MM.1S (cell line): ENCODE measurements at regions not wholly inside any gene's neighbourhood (a gene's known extent, or its start where the extent isn't known, plus 50 kb on each side); places are given as distances from the start of the nearest gene placed in this dataset.

ENCODE experiments used
- DNase-seq: peaks from one replicate; pipeline ENCODE4 v3.0.0-alpha.2; 2015
- H2AFZ ChIP-seq: fragments of 300-600 bp; sonication (generic); 2 replicates; pipeline ENCODE4 v1.6.0; 2016; ENCODE audit warnings: antibody characterized with exemption, low read length
- H3F3A ChIP-seq: fragments of 300-600 bp; sonication (generic); 2 replicates; pipeline ENCODE4 v1.6.1; 2016; ENCODE audit warnings: mild to moderate bottlenecking, antibody characterized with exemption, low read length, moderate library complexity, mixed read lengths; ENCODE audit not compliant: insufficient read depth
- H3K27ac ChIP-seq: fragments of 300-600 bp; sonication (generic); 2 replicates; pipeline ENCODE4 v1.5.1; 2016; ENCODE audit warnings: mild to moderate bottlenecking, low read length
- H3K27me3 ChIP-seq: fragments of 300-600 bp; sonication (generic); replicated peaks from 2 replicates; pipeline ENCODE4 v1.6.0; 2016; ENCODE audit warnings: low read length; ENCODE audit not compliant: insufficient read depth
- H3K36me3 ChIP-seq: fragments of 300-600 bp; sonication (generic); replicated peaks from 2 replicates; pipeline ENCODE4 v1.6.1; 2016; ENCODE audit warnings: mild to moderate bottlenecking, low read length, mixed read lengths; ENCODE audit not compliant: insufficient read depth
- H3K4me1 ChIP-seq: fragments of 300-600 bp; sonication (generic); 2 replicates; pipeline ENCODE4 v1.6.1; 2016; ENCODE audit warnings: low read length, mixed read lengths
- H3K4me2 ChIP-seq: fragments of 300-600 bp; sonication (generic); 2 replicates; pipeline ENCODE4 v1.6.0; 2016; ENCODE audit warnings: low read depth, low read length
- H3K4me3 ChIP-seq: fragments of 300-600 bp; sonication (generic); 2 replicates; pipeline ENCODE4 v1.5.1; 2016; ENCODE audit warnings: low read length, mixed read lengths
- H3K79me2 ChIP-seq: fragments of 300-600 bp; sonication (generic); 2 replicates; pipeline ENCODE4 v1.6.1; 2016; ENCODE audit warnings: mixed run types, low read length, mixed read lengths
- H3K9ac ChIP-seq: fragments of 300-600 bp; sonication (generic); 2 replicates; pipeline ENCODE4 v1.6.1; 2016; ENCODE audit warnings: low read length, mixed read lengths
- H3K9me2 ChIP-seq: fragments of 300-600 bp; sonication (generic); replicated peaks from 2 replicates; pipeline ENCODE4 v1.6.1; 2016; ENCODE audit warnings: mild to moderate bottlenecking, low read length, mixed read lengths; ENCODE audit not compliant: insufficient read depth
- H3K9me3 ChIP-seq: fragments of 300-600 bp; sonication (generic); replicated peaks from 2 replicates; pipeline ENCODE4 v1.6.1; 2016; ENCODE audit warnings: mild to moderate bottlenecking, low read length, mixed read lengths; ENCODE audit not compliant: insufficient read depth
- H4K20me1 ChIP-seq: fragments of 300-600 bp; sonication (generic); 2 replicates; pipeline ENCODE4 v1.6.1; 2016; ENCODE audit warnings: mild to moderate bottlenecking, low read length, moderate library complexity, mixed read lengths; ENCODE audit not compliant: insufficient read depth
- CTCF ChIP-seq: fragments of 300-600 bp; sonication (generic); IDR thresholded peaks from 2 replicates; pipeline ENCODE4 v1.5.1; 2016; ENCODE audit warnings: antibody characterized with exemption, low read length, mixed read lengths
- EZH2 ChIP-seq: fragments of 300-600 bp; sonication (generic); optimal IDR thresholded peaks from 2 replicates; pipeline ENCODE3; 2017; ENCODE audit warnings: low read depth, mild to moderate bottlenecking, antibody characterized with exemption, low read length, mixed read lengths
- EZH2phosphoT487 ChIP-seq: fragments of 300-600 bp; sonication (generic); IDR thresholded peaks from 2 replicates; pipeline ENCODE4 v1.6.1; 2018; ENCODE audit warnings: antibody characterized with exemption, low read length

GRCh38 chr10:84801916-84802315 is 473.5 kb downstream of the CCSER2 start:
- Histone ChIP-seq H2AFZ (no peak overlapping the region), H3K4me2 (no peak overlapping the region)
- DNase-seq: no peak

GRCh38 chr10:84805149-84805548 is 476.8 kb downstream of the CCSER2 start:
- Histone ChIP-seq H3K27me3 (no peaks in the 10 kb centered on the region), H3K4me3 (no peak overlapping the region), H3K9me3 (no peaks in the 10 kb centered on the region), H3K36me3 (no peaks in the 10 kb centered on the region), H2AFZ (no peak overlapping the region), H3K79me2 (no peaks in the 10 kb centered on the region), H4K20me1 (no peaks in the 10 kb centered on the region), H3F3A (no peaks in the 10 kb centered on the region), H3K4me1 (no peaks in the 10 kb centered on the region), H3K9ac (no peak overlapping the region), H3K4me2 (no peak overlapping the region), H3K27ac (no peak overlapping the region), H3K9me2 (no peaks in the 10 kb centered on the region)
- DNase-seq: no peak
- TF ChIP-seq EZH2 (no peak), EZH2phosphoT487 (no peak), CTCF (no peak)

More at GRCh38 chr10:84801916-84802315, 473.5 kb downstream of the CCSER2 start:
- Histone ChIP-seq H3K9me2 (no peaks in the 10 kb centered on the region), H3K36me3 (no peaks in the 10 kb centered on the region), H3K27me3 (no peaks in the 10 kb centered on the region), H3K9me3 (no peaks in the 10 kb centered on the region), H4K20me1 (no peaks in the 10 kb centered on the region), H3K4me1 (no peaks in the 10 kb centered on the region), H3K9ac (no peak overlapping the region), H3F3A (no peaks in the 10 kb centered on the region), H3K79me2 (no peaks in the 10 kb centered on the region), H3K4me3 (no peak overlapping the region), H3K27ac (no peak overlapping the region)
- TF ChIP-seq EZH2: no peak
- no peak for TF ChIP-seq CTCF
- TF ChIP-seq EZH2phosphoT487: no peak

- Histone ChIP-seq H3K9me2 (no peaks in the 10 kb centered on the region), H3K79me2 (no peaks in the 10 kb centered on the region), H3F3A (no peaks in the 10 kb centered on the region), H3K27me3 (no peaks in the 10 kb centered on the region), H3K9me3 (no peaks in the 10 kb centered on the region), H2AFZ (no peak overlapping the region), H3K4me2 (no peak overlapping the region), H3K9ac (no peak overlapping the region), H4K20me1 (no peaks in the 10 kb centered on the region), H3K4me1 (no peaks in the 10 kb centered on the region), H3K27ac (no peak overlapping the region), H3K36me3 (no peaks in the 10 kb centered on the region), H3K4me3 (no peak overlapping the region)
- DNase-seq: no peak
- TF ChIP-seq EZH2phosphoT487: no peak
- TF ChIP-seq EZH2: no peak
- TF ChIP-seq CTCF: no peak
Measured at GRCh38 chr10:84811113-84811512, 482.7 kb downstream of the CCSER2 start.
